Liver (tissue), 3 donors: ENCODE measurements at regions not wholly inside any gene's neighbourhood (a gene's known extent, or its start where the extent isn't known, plus 50 kb on each side); places are given as distances from the start of the nearest gene placed in this dataset.

ENCODE experiments used
- CTCF ChIP-seq: fragments of 150-350 bp; IDR thresholded peaks from 2 replicates; pipeline ENCODE4 v1.5.1; 2017; ENCODE audit warnings: improper control_type of control experiment, low read depth, low read length; ENCODE audit not compliant: missing input control
- EGR1 ChIP-seq, 2 donors: IDR thresholded peaks; 2 replicates each; pipeline ENCODE4 v1.6.1; 2016 to 2018; ENCODE audit warnings: antibody characterized with exemption in 2 of 2, low read depth in 2 of 2
- FOXA2 ChIP-seq: IDR thresholded peaks from 2 replicates; pipeline ENCODE4 v1.6.1; 2016; ENCODE audit warnings: antibody characterized with exemption
- GABPA ChIP-seq, 2 donors: IDR thresholded peaks in 1 of 2; conservative IDR thresholded peaks in 1 of 2; 2 replicates each; pipeline ENCODE4 v1.6.1; 2016; ENCODE audit warnings: antibody characterized with exemption in 2 of 2, mild to moderate bottlenecking in 1 of 2, moderate library complexity in 1 of 2
- REST ChIP-seq: IDR thresholded peaks from 2 replicates; pipeline ENCODE4 v1.6.1; 2016; ENCODE audit warnings: antibody characterized with exemption, mild to moderate bottlenecking
- YY1 ChIP-seq: IDR thresholded peaks from 2 replicates; pipeline ENCODE4 v1.6.1; 2016; ENCODE audit warnings: antibody characterized with exemption, mild to moderate bottlenecking
- ZBTB33 ChIP-seq: IDR thresholded peaks from 2 replicates; pipeline ENCODE4 v1.6.1; 2016; ENCODE audit warnings: antibody characterized with exemption
- donor health status: healthy.
- donor health status: healthy.

GRCh38 chr5:163161512-163161911, 275.9 kb upstream of the CCNG1 start:
- TF ChIP-seq CTCF (no peak), EGR1 (IDR thresholded peaks at IDR 0.05; ENCODE audit: low read depth in 2 of 2) (no peak), GABPA (IDR thresholded peaks at IDR 0.05 in 1 of 2, conservative IDR thresholded peaks at IDR 0.05 in 1 of 2) (no peak), ZBTB33 (no peak), YY1 (no peak), FOXA2 (no peak), REST (no peak)
